ENCODE measurements at regions not wholly inside any gene's neighbourhood (a gene's known extent, or its start where the extent isn't known, plus 50 kb on each side); places are given as distances from the start of the nearest gene placed in this dataset.
"Not testable (repeated sequence)": the region's sequence is repeated elsewhere in the genome, so short reads cannot be mapped to it uniquely, and the experiment has no call there.

GRCh38 chr20:40966516-40967185 is 62.0 kb upstream of the TOP1 start:
- no peak overlapping the region for H3K27ac ChIP-seq
- DNase-seq (no peak), ATAC-seq (no peak)
- H3K27me3 ChIP-seq (ENCODE audit: insufficient read depth in 3 of 3, low read length in 2 of 3): no peaks in the 10 kb centered on the region
- WGBS, 3 donors: 88 to 97% (median 93%) methylated on average over 9 of the region's 9 CpGs
- no peak overlapping the region for H3K4me3 ChIP-seq
- no peak for TF ChIP-seq CTCF (IDR thresholded peaks at IDR 0.05)
- no peaks in the 10 kb centered on the region for H3K4me1 ChIP-seq
- intact Hi-C loops (cut with DNase I): loop anchor here (5.0 to 10.0 kb wide), 6 partner anchors 131 to 1852 kb away; no protein-coding TSS in a partner anchor
- no peaks in the 10 kb centered on the region for H3K36me3 ChIP-seq (ENCODE audit: insufficient read depth in 1 of 2, low read depth in 1 of 2)
- H3K9me3 ChIP-seq: no peaks in the 10 kb centered on the region

GRCh38 chr20:40967700-40968099 is 60.9 kb upstream of the TOP1 start:
- Histone ChIP-seq H3K36me3 (ENCODE audit: insufficient read depth in 1 of 2, low read depth in 1 of 2) (no peaks in the 10 kb centered on the region), H3K9me3 (no peaks in the 10 kb centered on the region), H3K4me1 (no peaks in the 10 kb centered on the region), H3K4me3 (no peak overlapping the region), H3K27ac (no peak overlapping the region), H3K27me3 (ENCODE audit: insufficient read depth in 3 of 3, low read length in 2 of 3) (no peaks in the 10 kb centered on the region)
- 74 to 85% (median 81%) methylated on average over 4 of the region's 4 CpGs for WGBS, 3 donors
- DNase-seq (no peak), ATAC-seq (no peak)
- intact Hi-C loops (cut with DNase I): loop anchor here (1.0 to 10.0 kb wide), 8 partner anchors 23 to 1853 kb away; no protein-coding TSS in a partner anchor
- TF ChIP-seq CTCF (IDR thresholded peaks at IDR 0.05): no peak

GRCh38 chr20:40968816-40969562 is 59.6 kb upstream of the TOP1 start:
- peak; percentile 87 to 98 (median 92) for ATAC-seq
- DNase-seq: peak; percentile 82 to 90
- WGBS, 3 donors: 17 to 21% (median 19%) methylated on average over 24 to 28 of the region's 28 CpGs
- H3K27me3 ChIP-seq (ENCODE audit: insufficient read depth in 3 of 3, low read length in 2 of 3); H3K27ac ChIP-seq; H3K36me3 ChIP-seq (ENCODE audit: insufficient read depth in 1 of 2, low read depth in 1 of 2); H3K9me3 ChIP-seq; H3K4me1 ChIP-seq: not testable (repeated sequence)
- TF ChIP-seq CTCF (IDR thresholded peaks at IDR 0.05): peak; percentile 98
- intact Hi-C loops (cut with DNase I): loop anchor here (1.0 to 10.0 kb wide), 8 partner anchors 21 to 1854 kb away; no protein-coding TSS in a partner anchor
- peak overlapping the region; percentile 62 for H3K4me3 ChIP-seq

GRCh38 chr20:40970218-40970617 is 58.4 kb upstream of the TOP1 start:
- ATAC-seq (no peak), DNase-seq (no peak)
- Histone ChIP-seq H3K4me1 (no peaks in the 10 kb centered on the region), H3K27ac (no peak overlapping the region), H3K4me3 (no peak overlapping the region), H3K27me3 (ENCODE audit: insufficient read depth in 3 of 3, low read length in 2 of 3) (no peaks in the 10 kb centered on the region), H3K9me3 (no peaks in the 10 kb centered on the region), H3K36me3 (ENCODE audit: insufficient read depth in 1 of 2, low read depth in 1 of 2) (no peaks in the 10 kb centered on the region)
- 83 to 93% (median 88%) methylated on average over 6 of the region's 6 CpGs for WGBS, 3 donors
- no peak for TF ChIP-seq CTCF (IDR thresholded peaks at IDR 0.05)
- intact Hi-C loops (cut with DNase I): no loop called here
